ENCODE measurements at regions not wholly inside any gene's neighbourhood (a gene's known extent, or its start where the extent isn't known, plus 50 kb on each side); places are given as distances from the start of the nearest gene placed in this dataset.

DNA sequence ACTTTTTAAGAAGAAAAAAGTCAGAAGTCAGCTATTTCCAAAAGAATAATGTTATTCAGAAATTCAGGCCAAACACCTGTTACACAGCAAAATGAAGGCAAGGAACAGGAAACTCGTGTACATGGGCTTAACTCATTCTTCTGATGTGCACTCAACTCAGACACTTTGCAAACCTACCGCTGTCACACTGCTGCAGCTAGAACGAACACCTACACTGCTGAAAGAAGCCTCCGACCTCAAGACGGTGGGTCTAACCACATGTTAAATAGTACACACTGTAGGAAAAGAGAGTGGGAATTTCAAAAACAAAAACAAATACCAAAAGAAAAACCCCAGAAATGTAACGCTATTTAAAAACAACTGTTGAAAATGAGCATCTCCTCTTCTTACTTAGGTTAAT, 384.5 kb downstream of the IRX1 start:
- no peak for DNase-seq

DNA sequence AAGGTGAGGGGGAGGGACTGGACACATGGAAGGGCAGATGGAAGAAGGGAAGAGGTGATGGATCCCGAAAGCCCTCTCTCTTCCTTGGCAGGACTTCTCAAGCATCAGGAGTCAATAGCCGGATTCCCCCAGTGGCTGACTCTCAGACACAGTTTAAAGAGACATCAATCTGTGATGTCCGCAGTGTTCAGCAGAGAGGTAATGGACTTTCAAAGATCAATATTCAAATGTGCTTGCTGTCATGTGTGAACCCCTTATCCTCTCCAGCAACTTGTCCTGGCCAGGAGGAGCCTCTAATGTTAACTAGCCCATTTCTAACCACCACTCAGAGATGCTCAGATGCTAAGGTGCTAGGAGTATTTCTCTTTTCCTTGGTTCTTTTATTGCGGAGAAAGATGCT, 392.2 kb downstream of the IRX1 start:
- DNase-seq: no peak

DNA sequence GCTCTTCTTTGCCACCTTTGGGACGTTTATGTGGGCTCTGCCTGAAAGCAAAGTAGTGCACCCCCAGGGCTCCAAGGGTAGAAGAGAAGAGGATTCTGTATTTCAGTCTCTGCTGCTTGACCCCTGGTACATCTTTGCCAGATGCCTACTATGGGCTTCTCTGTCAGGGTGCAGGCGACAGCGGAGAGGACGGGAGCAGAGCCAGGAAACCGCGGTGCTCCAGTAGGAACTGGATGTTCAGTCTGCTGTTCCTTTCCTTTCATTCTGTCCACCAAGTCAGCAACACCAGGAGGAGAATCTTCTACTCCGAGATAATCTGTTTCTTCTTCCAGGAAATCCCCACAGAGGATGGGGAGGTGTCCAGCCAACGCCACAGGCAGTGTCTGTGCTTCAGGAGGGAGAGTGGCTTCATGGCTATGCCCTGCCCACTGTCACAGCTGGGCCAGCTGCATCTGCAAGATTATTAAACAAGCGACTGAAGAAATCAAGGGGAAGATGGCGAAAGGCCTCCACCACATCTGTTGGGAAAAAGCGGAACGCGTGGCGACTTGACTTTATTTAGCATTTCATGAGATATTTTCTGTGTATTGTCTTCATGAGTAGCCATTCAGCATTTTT, 398.3 kb downstream of the IRX1 start:
- DNase-seq: no peak

DNA sequence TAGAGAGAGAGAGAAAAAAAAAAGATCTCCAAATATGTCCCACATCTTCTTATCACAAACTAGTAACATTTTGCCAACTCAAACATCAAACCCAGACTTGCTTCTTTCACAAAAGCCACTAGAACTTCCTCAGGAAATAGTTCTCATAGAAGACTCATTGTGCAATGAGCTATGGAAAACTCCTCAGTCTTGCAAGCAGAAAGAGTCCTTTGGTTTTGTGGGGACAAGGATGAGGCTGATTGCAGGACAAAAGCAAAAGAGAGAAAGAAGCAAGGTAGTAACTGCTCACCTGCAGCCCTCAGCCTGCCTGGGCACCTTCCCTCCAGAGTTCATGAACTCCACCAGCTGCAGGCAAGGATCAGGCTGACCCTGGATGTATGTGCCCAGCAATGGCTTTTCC, 399.0 kb downstream of the IRX1 start:
- DNase-seq: no peak

DNA sequence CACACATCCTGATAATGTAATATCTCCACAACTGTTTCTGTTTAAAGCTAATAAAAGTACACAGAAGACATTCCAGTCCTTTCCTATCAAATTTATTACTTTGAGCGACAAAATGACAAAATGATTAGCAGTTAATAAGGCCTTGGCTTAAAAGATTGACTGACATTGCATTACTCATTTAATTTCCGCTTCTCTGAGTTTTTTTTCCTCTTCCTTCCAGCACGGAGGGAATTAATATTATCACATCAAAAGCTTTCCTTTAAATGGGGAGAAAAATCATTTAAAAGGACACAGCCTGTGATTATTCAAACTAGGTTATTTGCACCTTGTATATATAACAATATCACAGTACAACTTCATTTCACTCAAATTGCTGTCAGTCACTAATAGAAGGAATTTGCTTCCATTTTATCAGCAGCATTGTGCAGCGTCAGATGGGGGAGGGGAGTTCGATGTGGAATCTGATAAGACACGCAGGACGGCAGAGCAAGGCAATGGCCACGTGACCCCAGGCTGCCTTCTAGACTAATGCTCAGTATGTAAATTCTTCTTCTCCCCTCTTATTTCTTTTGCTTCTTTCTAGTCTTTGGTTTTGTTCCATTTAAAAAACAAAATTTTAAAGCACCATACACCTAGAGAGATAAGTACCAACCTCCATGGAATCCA, 400.5 kb downstream of the IRX1 start:
- no peak for DNase-seq

DNA sequence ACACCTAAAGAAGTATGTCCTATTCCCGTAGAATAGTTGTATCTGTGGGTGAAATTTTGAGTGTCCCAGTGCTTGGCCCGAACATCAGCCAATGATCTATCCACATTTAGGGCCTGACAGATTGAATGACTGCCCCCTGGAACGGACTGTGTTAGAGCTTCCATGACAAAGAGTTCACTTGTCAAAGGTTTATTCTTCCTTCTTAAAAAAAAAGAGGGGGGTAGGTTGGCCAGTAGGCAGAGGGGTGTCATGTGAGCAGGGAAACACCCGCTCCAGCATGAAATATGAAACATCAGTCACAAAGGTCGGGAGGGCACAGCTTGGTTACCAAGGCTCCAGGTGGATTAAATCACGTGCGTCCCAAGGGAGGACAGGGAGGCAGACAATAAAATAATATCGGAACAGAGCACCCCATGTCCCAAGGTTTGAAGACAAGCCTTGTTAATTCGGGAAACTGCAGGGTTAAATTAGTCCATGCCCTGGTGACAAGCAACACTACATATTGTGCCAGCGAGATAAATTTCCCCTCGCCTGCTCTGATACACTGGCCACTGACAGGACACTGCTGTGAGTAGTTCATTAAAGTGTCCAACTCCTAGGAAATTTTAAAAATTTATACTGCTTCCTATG, 401.2 kb downstream of the IRX1 start:
- no peak for DNase-seq

DNA sequence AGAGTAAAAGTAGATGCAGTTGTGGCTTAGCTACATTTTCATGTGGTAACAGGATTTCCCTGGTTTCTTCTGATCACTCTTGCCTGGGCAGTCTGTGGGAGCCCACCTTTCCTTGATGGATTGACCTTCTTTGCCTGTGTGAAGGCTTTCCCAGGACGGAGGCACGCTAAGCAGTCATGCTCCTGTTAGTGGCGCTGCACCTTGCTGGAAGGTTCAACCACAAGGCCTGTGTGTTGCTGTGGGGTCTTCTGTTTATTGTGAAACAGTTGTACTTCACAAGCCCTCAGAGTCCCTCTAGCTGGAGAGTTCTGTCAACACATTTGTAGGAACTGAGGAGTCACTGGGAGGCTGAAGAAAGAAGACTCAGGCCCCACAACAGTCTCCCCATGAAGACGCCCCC, 402.0 kb downstream of the IRX1 start:
- DNase-seq: no peak

DNA sequence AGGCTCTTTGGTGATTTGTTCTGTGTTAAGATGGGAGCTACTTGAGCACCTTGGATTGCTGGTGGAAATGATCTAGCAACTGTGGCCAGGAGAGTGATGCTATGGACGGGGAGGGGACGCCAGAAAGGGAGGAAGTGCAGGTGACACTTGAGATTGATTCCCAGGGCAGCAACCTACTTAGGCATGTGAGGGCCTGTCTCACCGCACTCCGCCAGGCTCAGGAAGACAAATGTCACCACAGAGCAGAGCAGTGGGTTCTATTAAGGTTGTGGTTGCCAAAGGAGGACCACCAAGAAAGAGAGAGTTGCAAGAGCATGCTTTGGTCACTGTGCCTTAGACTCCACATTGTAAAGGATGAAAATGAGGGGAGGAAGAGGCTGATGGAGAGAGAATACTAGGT, 404.3 kb downstream of the IRX1 start:
- no peak for DNase-seq

DNA sequence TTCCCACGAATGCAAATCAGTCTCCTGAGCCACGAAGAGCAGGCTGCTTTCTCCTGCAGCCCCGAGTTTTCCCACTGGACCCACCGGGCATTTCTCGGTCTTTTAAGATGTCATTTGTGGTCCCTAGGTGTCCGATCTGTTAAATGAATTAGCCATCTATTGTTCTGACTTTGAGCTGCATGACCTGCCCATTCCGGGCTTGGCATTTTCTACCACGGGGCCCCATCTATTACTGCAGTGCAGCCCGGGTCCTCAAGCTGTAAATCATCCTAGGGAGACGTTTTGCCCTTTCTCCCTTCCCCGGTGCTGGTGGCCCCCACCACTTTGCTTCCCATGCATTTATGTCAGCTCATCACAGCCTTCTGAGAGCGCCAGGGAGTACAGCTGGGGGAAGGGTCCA, 405.4 kb downstream of the IRX1 start:
- DNase-seq: no peak

DNA sequence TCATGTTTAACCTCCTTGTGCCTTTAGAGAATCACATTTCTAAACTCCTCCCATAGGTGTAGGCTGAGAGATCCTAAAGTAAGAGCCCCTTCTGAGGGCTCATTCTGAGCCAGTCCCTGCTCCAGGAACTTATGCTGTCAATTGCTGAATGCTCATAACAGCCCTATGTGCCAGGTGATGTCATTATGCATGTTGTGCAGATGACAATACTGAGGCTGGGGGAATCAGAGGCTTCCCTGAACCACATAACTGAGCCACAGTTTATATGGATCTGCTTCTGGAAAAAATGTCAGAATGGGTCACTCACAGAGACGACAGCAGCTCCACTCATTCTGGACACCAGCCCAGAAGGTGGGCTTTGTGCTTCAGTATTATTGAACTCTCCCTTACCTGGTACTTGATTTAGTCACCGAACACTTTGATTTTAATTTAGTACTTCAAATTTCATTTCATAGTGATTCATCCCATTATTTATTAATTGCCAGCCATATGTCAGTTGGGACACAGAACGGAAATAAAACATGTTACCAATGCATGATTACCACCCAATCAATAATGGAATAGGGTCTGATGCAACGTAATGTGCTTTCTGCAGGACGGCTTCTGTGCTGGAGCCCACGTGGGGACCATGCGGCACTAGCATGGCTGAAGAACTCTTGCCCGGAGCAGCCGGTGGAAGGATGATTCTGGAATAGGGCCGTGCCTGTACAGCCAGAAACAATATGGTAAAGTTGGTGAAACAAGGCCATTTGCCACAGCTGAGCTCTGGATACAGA, 406.3 kb downstream of the IRX1 start:
- no peak for DNase-seq

DNA sequence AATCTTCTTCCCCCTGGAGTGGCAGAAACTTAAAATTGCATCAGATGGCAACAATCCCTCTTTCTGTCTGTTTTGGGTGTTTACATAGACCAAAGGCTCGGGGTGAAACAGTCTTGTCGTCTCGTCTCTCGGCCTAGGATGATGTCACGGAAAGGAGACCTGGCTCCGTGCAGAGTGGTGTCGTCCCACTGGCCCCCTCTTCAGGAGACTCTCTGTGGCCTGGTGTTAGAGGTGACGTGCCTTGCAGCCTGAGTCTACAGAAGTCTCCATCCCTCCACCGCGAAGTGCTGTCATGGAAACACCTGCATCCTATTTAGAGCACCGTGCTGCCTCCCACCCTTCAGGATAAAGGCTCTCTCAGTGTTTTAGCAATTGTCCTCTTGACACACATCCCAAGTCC, 409.7 kb downstream of the IRX1 start:
- DNase-seq: no peak

DNA sequence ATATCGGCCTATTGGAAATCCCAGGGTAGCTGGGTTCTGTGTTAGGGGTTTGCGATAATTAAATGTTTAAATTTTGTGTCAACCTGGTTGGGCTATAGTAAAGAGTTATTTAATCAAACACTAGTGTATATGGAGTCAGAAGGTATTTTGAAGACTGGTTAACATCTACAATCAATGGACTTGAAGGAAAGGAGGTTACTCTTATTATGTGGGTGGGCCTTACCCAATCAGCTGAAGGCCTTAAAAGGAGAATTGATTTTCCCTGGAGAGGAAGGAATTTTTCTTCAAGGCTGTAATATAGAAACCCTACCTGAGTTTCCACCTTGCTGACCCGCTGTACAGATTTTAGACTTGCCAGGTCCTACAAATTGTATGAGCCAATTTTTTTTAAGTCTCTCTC, 411.4 kb downstream of the IRX1 start:
- no peak for DNase-seq

DNA sequence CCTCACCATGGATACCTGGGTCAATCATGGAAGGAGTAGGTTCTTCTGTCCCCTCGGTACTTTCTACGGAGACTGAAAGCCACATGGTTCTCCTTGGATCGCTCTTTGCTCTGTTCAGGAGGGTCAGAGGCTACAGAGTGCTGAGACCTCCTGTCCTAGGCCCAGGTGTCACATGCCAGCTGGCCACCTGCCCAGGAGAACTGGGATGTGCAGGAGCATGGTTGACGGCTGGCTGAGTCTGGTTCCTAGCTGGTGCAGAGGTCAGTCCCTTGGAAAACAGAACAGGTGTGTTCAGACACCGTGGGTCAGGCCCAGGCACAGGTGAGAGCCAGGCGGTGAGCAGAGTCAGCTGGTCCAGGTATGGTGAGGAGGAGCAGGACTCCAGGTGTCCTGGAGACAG, 416.3 kb downstream of the IRX1 start:
- DNase-seq: no peak

DNA sequence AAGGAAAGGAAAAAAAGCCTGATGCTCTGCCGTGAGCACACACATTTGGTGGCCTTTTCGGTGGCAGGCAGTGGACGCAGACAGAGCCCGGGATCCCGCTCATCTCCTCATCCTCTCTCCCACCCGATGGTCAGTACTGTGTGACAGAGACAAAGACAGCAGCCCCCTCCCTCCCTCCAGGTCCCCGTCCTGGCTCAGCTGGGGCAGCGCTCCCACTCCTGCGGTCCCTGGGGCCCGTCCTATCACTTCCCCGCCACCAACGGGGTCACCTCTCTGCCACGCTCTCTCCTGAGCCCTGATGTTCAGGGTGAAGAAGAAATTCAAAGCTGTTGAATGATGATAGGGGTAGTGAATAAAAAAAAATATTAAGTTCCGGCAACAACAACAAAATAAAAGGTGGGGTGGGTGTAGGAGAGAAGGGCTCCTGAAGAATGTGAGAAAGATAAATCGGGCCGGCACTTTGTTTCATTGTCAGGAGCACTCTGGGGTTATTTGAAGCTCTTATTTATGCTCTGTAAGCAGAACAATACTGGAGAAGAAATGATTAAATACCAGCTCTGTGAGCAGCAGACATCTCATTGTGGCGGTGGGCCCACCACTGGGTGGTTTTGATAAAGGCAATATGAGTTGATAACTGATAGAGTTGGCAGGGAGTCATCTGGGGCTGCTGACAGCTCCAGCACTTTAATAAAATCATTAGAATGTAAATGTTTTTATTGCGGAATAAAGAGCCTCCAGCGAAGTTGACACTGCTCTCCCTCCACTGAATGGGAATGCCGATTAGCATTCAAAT, 417.7 kb downstream of the IRX1 start:
- no peak for DNase-seq

DNA sequence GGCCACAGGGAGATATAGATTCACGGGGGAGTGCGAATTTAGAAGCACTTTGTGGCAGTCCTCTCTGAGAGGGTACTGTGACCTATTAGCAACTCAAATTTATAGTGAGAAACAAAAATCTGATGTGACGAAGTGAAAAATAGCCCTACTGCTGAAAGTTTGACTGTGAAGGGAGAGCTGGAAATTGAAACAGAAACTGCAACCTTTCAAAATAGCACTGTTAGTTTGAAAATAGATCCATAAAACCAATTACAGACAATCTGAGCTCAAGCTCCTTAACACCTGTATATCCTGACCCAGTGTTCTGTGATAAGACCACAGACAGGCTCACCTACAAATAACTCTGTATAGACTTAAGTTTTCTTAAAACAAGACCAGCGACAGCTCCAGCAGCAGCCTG, 420.1 kb downstream of the IRX1 start:
- DNase-seq: no peak

DNA sequence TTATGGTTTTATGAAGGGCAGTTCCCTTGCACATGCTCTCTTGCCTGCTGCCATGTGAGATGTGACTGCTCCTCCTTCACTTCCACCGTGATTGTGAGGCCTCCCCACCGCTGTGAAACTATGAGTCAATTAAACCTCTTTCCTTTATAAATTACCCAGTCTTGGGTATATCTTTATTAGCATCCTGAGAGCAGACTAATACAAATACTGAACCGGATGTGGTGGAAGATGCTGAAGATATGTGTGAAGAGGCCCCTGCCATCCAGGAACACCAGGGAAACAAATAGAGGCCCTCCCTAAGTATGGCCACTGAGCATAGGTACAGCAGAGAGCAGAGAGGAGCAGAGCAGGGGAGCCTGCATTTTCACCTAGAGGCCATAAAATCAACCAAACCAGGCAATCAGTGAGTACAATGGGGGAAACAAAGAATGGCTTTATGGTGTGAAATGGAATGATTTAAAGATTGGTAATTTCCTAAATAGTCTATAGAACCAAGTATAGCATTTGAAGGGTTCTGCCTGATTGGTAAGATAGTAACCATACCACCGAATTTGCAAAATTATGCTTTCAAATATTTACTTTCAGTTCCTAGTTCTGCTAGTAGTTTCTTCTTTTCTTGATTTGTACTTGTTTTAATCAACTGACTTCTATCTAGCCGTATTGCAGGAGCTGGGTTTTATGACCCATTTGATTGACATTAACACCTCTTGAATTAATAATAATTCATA, 421.6 kb downstream of the IRX1 start:
- no peak for DNase-seq

DNA sequence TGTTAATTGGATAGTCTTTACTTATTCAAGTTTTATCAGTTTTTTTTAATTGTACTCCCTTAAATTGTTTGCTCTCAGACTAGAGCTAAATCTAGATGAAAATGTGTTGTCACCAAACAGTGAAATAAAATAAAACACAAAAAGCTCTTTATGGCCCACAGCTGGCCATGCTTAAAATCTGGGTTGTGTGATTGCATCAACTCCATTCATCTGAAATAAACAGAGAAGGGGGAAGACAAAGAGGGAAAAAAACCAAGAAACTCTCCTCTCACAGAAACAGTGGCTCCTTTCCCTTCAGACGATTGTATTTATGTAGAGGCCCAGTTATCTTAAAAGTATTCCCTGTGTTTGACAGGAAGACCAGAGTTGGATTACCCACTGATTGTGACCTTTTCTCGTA, 422.4 kb downstream of the IRX1 start:
- no peak for DNase-seq

DNA sequence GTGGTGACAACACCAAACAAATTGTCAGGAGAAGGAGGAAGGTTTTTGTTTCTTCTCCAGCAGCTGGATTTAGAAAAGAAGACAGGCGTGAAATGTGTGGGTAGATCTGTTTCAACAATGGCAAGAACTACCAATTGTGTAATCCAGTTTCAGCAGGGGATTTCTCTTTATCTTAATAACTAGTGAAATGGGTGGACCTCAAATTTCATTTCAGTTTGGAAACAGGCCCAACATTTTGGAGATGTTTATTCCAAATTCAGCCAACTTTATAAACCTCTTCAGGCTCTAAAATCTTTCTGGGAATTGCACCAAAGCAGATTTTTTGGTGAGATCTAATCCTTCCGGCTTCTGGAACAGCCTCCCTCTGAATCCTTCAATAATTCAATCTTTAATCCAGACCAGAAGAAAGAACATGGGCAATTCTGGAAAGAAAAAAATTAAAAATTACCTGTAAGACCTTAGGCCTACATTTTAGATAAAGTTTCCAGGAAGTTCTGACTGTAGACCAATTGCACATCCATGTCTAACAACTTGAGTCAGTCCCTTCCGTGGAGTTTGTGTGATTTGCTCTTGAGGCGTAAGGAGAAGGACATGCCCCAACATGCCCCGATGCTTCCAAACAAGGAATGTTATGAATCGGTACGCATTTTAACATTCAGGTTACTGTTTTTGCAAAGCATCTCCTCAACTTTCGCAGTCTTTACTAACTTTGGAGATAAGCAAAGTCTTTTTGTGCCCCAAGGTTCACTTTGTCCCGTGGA, 423.6 kb downstream of the IRX1 start:
- DNase-seq: peak; percentile 6

DNA sequence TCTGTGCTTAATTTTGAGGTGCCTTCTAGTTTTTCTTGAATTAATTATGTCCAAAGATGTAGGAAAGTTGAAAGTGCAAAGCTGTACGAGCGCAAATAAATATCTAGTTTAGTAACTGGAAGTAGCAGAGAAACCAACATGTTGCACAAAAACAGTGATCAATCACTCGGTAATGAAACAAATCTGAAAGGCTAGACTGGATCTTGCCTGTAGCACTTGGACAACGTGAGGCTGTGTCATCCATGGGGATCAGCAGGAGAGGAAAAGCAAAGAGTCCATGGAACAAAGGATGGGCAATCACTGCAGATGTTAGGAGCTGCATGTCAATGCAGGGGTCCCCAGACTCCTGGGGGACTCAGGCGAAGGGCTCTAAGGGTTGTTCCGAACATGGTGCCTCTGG, 424.2 kb downstream of the IRX1 start:
- no peak for DNase-seq

DNA sequence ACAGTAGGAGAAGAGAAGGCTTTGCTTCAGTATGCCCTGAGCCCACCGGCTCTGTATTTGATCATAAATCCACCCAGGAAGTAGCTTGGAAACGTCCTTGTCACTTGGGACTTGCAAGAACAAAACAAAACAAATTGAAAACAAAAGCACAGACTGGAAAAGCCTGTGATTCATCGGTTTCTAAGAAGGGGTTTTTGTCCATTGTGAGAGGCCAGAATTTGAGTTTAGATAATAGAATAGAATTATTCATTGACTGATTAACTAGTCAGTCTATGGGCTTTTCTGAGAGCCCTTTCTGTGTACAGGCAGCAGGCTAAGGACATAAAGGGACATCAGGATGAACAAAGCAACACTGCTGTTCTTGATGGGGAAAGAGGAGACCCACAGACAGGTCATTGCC, 424.8 kb downstream of the IRX1 start:
- no peak for DNase-seq

DNA sequence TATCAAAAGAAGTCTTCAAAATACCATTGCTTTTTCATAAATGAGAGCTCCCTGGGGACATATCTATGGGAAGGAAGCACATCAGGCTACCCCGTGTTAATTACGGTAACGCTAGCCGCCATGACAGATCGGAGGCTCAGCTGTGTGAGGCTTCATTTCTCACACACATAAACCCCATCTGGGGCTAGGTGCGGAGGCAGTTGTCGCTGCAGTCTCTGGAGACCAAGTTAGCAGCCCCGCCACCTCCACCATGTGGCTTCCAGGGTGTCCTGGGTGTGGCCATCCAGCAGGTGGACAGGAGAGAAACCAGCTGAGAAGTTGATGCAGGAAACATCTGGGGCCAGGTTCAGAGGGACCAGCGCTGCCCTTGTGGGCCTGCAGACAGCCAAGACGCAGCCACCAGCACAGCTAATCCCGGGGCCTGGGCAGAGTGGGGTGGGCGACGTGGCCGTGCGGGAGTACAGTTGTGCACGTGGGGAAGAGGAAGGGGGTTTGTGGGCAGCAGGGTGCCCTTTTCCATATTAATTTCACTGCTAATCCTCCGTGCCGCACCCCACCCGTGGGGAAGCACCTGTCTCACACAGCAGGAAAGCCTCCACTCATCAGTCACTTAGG, 426.5 kb downstream of the IRX1 start:
- no peak for DNase-seq

Data from fibroblast of upper back skin (primary cell).